GM18907 (cell line): ENCODE measurements at regions not wholly inside any gene's neighbourhood (a gene's known extent, or its start where the extent isn't known, plus 50 kb on each side); places are given as distances from the start of the nearest gene placed in this dataset.

Source experiments
- ATAC-seq: cut with Tn5 transposase; IDR thresholded peaks from one replicate; pipeline ENCODE4 v1.9.1; 2021; ENCODE audit warnings: mild to moderate bottlenecking, moderate library complexity; ENCODE audit not compliant: unreplicated experiment

DNA sequence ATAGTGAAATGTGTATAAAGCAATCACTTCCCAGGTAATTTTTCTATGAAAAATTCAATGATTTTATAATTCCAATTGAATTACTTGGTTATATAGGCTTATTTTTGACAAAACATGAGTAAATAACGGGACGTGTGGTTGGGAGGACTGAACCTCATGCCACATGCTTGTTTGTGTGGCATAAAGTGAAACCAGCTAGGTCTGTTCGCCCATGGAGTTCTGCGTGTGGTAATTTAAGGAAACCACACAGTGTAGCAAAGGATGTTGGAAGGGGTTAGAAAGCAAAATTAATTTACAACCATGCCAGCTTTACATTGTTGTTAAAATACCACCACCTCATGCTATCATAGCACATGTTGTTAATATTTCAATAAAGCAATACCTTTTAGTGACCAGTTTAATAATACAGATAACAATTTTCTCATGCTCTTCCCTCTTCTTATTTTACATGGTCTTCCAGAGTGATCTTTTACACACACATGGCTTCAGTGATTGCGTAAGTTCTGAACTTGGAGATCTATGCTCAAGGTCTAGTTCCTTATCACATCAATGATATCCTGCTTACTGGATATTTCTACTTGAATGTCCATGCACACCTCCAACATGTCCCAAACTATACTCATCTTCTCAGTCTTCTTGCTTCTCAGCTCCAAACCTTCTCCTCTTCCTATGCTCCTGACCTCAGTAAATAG, 156.4 kb upstream of the ITGA4 start:
- ATAC-seq: no peak

DNA sequence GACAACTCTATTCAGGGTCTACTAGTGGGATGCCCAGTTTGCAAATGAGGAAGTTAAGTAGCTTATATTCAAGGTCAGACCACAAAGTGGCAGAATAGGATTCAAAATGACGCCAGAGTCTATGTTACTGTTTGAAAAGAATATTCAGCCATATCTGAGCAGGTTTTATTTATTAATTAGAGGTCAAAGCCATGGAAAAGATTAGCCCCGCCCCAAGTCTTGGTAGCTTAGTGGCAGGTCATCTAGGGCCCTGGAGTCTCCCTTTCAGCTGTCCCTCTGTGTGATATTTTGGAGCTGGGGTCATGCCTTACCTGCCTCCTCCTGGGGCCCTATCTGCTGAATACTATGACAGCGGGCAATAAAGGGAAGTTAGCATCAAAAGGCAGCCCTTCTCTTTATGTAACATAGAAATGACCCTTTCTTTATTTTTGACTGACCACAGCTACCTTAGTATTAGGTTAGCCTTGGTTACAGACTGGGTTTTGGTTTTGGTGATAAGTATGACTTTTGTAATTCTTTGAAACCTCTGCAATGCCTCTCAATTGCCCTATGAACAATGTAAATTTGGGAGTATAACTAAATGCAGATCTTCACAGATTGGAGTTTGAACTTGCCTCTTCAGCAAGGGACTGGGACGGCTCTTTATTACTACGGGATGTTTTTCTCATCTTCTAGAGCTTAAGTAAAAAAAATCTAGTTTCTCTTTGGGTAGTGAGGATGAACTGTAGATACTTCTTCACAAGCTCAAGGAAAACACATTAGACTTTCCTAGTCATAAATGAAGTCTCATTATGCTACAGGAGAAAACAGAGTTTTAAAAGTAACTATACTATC, 153.0 kb upstream of the ITGA4 start:
- peak; percentile 40 for ATAC-seq

GRCh38 chr2:181305301-181306123, 151.7 kb upstream of the ITGA4 start:
- peak; percentile 90 for ATAC-seq

- peak; percentile 19 for ATAC-seq
These were observed 150.4 kb upstream of the ITGA4 start for GRCh38 chr2:181306785-181307184.

- no peak for ATAC-seq
These were observed 149.8 kb upstream of the ITGA4 start for GRCh38 chr2:181307203-181307991.

- ATAC-seq: no peak
These were observed 148.2 kb upstream of the ITGA4 start for GRCh38 chr2:181308766-181309515.

DNA sequence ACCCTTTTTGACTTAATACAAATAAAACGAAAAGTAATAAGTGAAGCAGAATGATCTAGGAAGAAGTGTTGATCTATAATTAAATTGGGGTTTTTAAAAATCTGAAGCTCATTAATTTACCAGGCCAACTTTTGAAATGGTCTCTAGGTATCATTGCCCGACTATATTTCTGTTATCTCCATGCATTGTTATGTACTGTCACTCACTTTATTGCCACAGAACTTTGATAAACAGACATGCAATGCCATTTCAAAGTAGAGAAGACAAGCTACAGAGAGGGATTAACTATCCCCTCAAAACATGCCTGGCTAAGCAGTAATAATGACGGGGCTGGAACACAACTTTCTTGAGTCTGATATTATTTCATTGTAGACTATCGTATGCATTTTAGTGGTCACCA, 147.6 kb upstream of the ITGA4 start:
- no peak for ATAC-seq

- no peak for ATAC-seq
These were observed 146.2 kb upstream of the ITGA4 start for GRCh38 chr2:181310967-181311366.

- peak; percentile 19 for ATAC-seq
These were observed 145.3 kb upstream of the ITGA4 start for GRCh38 chr2:181311837-181312236.

DNA sequence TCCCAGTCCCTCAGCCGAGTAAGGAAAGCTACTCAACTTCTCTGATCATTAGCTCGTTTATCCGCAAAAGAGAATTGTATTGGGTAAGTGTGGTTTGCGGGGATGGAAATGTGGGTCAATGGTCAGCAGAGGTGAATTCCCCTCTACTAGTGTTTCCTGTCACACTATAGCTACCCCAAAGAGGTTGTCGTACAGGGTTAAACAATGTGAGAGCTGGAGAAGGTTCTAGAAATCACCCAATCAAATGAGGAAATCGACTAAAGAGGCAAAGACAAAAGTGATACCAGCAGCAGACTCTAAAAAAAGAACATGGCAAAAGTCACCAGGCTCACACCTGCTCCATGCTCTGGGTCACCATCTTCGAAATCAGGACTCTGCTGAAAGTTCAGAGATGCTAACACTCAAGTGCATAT, 144.7 kb upstream of the ITGA4 start:
- ATAC-seq: peak; percentile 93

GRCh38 chr2:181313845-181314244, 143.3 kb upstream of the ITGA4 start:
- no peak for ATAC-seq

DNA sequence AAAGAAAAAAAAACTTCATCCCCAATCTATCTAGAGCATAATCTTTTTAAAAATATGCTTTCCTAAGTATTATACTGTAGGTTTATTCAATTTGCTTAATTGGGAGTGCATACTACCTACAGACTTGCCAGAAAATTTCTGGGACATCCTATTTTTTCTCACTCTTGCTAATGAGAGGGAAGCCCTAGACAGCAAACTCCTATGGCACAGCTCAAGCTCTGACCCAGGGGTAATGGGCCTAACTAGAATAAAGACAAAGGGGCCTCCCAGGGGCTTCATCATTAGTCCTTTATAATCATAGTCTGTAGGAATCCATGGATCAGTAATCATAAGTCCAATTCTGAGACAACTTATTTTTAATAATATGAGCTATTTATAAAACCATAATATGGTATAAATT, 142.6 kb upstream of the ITGA4 start:
- no peak for ATAC-seq

DNA sequence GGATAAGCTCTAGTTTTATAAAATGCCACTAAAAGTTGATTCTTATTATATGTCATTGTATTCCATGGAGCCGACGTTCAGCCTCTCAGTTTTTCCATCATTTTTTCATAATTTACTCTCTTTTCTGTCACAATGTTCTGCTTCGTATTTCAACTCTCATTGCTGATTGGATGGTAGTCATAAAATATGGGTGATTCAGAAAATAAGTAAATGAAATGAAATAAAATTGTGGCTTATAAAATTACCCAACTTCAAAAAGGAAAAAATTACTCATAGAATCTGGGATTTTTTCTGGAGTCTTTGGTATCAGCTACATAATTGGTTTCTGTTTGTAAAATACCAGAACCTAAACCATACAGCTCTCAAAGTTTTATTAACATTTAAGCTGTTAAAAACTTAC, 139.7 kb upstream of the ITGA4 start:
- ATAC-seq: no peak

DNA sequence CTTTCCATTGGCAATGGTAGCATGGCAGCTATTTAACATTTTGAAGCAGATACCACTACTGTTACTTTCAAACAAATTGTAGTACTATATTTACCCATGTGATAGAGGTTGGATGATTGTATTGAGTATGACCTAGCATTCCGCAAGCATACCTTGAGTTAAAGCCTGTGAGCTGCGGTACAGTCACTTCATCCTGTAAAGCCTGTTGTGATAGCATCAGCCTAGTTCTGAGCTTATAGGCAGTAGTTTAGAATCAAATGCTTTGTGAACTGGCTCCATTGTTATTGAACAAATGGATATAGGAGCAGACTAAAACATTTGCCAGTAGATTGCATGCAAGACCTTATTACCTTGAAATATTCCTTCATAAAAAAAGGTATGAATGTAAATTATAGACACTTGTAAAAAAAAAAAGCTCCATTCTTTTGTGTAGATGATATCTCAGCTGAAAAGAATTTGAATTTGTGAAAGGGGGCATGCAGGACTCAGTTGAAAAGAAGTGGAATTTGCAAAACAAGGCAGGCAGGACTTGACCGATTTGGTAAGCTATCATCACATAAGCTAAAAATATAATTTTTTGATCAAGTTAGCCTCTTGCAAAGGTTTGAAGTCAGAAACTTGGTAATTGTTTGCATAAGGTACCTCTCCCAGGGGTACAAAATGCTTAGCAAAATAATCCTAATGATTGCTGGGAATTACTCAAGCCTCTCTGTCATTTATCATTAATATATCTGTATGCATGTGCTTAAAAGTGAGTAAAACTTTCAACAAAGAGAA, 138.5 kb upstream of the ITGA4 start:
- no peak for ATAC-seq

- ATAC-seq: no peak
These were observed 137.9 kb upstream of the ITGA4 start for GRCh38 chr2:181319286-181319685.

- ATAC-seq: no peak
These were observed 136.5 kb upstream of the ITGA4 start for GRCh38 chr2:181320638-181321037.

GRCh38 chr2:181324912-181325311, 132.3 kb upstream of the ITGA4 start:
- no peak for ATAC-seq

GRCh38 chr2:181326661-181327060, 130.5 kb upstream of the ITGA4 start:
- no peak for ATAC-seq

GRCh38 chr2:181330286-181330685, 126.9 kb upstream of the ITGA4 start:
- no peak for ATAC-seq
